NCI-H1694 (cell line): ENCODE measurements at regions not wholly inside any gene's neighbourhood (a gene's known extent, or its start where the extent isn't known, plus 50 kb on each side); places are given as distances from the start of the nearest gene placed in this dataset.
A peak's percentile ranks its signal among the peaks of the same experiment; 100 is the strongest.
"Not testable (repeated sequence)": the region's sequence is repeated elsewhere in the genome, so short reads cannot be mapped to it uniquely, and the experiment has no call there.

Source experiments
- DNase-seq: peaks from one replicate; lab custom pipeline; 2025; lab: John Stamatoyannopoulos, UW

DNA sequence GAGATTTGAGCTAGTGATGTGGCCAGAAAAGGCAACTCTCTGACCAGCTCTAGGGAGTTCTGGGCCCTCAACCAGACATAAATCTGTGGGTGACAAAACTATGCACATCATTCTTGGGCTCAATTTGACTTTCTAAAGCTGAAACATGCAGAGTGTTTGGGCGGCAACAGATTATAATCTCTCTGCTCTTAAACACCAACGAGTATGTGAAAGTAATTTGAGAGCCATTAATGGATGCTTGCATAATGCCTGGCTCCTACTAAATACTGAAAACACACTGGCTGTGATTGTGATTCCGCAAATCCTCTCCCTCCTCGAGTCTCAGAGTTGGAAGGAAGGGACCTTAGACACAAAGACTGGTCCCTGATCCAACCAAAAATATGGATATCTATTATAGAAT is 186.7 kb downstream of the UACA start:
- DNase-seq, result no peak

DNA sequence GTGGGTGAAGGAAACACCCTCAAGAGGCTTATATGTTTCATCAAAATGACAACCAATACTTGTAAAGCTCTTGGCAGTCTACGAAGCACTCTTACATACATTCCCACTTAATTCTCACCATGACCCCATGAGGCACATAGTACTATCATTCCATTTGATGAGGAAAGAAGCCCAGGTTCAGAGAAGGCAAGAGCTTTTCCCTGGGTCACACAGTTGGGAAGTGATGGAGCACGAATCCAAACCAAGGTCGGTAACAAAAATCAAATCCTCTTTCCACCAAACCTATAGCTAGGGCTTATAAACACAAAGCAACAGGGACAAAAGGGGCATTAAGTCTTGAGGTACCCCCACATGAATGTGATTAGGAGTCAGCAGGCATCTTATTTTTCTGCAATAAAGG is 187.1 kb downstream of the UACA start:
- DNase-seq, result no peak

DNA sequence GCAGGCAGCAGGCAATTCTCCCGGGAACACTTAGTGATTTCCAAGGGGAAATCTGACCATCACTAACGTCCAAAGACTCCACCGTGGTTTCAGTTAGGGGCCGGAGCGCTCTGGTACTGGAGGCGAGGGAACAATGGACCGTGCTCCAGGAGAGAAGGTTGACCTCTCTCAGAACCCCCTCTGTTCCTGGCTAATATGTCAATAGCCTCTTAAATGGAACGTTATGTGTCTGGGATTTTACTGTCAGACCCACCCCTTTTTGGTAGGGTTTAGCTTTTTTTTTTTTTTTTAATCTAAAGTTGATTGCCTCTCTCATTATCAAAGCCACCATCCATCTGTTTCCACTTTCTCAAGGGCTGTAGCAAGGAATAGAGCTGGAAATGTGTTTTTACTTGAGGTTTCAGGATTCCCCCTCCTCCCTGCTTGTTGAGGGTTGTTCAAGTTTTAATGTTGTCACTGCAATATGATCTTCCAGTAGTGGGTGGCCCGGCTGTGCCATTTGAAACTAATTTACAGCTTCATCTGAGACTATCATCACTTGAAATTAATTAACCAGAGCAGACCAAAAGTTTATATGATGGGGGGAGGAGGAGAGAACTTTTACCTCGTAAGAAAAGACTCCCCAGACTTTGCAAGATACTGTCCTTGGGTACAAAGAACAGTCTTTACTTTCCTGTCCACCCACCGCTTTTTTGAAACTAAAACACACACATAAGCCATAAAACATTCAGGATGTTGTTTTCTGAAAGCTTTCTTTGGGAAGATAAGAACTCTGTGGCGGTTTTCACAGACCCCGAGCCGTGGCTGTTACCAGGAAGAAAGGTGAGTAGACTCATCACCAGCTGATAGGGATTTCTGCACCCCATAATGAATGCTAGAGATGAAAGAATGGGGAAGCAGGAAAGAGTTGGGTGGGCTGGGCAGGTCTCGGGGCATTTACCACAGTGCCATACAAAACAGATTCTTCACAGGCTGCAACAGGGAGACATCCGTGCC is 187.8 kb downstream of the UACA start:
- DNase-seq, result no peak

DNA sequence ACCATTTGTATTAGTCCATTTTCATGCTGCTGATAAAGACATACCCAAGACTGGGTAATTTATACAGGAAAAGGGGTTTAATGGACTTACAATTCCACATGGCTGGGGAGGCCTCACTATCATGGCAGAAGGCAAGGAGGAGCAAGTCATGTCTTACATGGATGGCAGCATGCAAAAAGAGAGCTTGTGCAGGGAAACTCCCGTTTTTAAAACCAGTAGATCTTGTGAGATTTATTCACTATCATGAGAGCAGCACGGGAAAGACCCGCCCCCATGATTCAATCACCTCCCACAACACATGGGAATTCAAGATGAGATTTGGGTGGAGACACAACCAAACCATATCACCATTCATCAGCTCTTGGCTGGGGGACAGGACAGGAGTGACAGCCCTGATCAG is 189.0 kb downstream of the UACA start:
- not testable (repeated sequence) for DNase-seq

DNA sequence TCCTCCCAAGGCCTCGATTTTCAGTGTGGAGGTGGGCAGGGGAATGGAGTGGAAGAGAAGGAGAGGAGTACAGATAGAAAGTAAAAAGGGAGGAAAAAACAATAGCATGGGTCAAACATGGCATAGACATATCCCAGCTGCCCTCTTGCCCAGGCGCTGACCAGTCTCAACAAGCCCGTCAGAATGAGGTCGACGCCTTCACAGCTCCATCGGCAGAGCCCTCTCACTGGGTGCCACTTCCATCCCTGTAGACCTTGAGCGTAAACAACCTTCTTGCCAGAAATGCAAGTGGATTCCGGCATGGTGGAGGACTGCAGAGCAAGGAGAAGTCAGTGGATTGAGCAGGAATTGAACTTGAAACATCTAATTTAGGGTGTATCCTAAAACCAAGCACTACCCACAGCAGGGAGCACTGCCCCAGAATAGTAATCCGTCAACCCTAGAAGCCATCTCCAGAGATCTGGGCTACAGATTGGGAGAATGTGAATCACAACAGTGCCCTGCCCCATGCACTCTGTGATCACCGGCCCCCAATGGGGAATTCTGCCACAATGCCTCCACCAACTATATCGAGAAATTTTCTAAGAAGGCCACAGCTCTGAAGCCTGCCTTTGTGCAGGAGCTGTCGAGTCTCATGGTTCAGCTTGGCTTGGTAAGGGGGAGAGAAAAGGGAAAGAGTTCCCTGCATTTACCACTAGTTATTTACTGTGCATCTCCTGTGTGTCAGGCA is 190.1 kb downstream of the UACA start:
- DNase-seq, result no peak

DNA sequence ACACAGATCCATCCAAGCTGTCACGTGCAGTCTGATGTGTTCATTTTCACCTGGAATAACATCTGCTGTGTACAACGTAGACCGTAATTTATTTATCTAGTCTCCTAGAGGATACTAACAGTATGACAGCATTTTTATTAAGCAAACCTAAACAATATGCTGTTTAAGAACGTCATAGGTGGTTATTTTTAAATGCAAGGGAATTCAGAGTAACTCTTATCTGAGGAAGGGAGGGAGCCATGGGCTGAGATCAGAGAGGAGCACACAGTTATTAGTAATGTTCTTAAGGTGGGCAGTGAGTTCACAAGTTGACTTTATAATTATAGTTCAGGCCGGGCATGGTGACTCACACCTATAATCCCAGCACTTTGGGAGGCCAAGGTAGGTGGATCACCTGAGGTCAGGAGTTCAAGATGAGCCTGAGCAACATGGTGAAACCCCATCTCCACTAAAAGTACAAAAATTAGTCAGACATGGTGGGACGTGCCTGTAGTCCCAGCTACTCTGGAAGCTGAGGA is 193.6 kb downstream of the UACA start:
- DNase-seq, result peak; percentile 31

DNA sequence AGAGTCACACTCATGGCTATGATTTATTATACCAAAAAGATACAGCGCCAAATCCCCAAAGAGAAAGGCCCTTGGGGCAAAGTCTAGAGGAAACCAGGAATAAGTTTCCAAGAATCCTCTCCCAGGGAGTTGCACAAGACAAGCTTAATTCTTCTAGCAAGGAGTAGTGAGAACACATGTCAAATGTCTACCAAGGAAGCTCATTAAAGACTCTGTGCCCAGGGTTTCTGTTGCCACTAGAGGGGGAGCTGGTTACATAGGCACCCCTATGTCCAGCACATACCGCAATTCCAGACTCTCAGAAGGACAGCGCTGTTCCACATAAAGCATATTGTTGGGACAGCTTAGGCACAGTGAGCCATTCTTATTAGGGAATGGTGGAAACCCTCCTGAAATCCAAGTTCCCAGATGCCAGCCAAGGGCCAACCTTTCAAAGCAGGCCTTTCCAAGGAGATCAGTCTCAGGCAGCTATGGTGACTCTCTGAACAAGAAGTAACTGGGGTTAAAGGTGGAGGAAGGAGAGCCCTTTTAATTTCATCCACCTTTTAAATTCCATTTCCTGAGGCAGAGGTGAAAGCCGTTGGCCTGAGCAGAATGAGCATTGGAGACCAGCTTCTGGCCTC is 194.2 kb downstream of the UACA start:
- DNase-seq, result no peak

DNA sequence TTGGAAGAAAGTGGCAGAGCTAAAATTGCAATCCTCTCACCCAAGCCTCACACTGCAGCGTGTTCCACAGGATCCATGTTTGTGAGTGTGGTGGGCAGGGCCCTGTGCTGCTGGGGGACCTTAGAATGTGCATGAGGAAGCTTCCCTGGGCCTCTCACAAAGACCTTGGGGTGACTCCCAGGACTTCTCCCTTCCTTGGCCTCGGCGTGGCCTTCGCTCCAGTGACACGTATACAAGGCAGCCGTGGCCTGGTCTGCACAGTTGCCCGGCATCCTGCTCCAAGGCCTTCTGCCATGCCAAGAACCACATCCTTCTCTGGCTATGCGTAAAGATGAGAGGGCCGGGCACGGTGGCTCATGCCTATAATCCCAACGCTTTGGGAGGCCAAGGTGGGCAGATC is 196.4 kb downstream of the UACA start:
- DNase-seq, result no peak

DNA sequence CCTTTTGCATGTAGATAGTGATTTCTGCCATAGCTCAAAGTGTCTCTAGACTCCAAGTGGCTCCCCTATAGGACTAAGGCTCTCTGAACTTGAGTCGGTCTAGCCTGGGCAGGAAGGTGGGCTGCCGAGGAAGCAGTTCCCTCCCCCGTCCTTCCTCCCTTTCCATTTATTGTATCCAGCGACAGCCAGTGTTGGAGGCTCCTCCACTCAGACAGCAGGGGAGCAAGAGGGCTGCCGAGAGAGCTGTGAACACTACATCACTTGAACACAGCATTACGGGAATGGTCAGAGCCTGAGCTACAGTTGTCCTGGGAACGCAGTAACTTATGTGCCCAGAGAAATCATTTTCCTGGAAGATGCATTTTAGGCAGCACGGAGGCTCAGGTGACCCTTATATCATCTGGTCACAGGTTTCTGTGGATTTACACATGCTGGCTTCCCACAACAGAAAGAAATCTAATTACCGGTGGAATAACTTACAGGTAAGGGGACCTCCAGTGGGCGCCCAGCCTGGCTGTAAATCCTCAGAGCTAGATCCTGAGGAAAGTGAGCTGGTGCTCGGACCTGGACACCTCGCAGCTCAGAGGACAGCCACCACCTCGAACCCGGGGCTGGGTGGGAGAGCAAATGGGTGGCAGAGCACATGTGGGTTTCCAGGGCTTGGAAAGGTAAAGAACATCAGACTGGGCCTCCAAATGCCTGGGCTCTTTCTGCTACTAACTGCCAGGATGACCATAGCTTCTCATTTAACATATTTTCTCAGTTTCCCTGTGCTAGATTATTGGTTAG is 197.1 kb downstream of the UACA start:
- DNase-seq, result no peak

DNA sequence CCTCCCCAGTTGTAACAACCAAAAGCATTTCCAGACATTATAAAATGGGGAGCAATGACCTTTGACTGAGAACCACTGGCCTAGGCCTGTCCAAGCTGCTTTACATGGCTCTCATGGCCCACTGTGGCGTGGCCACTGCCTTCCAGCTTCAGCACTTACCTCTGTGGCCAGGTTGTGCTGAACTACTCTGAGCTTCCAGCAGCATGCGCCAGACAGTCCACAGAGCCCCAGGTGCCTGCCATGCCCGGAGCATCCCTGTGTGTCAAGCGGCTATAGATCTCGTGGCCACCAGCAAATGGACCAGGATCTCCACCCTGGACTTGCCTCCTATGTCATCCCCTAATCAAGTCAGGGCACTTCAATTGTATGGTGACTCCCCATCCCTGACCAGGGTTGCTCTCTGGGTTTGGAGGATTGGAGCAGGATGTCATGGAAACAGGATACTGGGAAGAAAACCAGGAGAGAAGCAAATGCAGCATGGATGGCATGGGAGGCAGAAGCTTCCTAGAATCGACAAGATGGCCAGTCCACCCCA is 199.7 kb downstream of the UACA start:
- DNase-seq, result no peak

DNA sequence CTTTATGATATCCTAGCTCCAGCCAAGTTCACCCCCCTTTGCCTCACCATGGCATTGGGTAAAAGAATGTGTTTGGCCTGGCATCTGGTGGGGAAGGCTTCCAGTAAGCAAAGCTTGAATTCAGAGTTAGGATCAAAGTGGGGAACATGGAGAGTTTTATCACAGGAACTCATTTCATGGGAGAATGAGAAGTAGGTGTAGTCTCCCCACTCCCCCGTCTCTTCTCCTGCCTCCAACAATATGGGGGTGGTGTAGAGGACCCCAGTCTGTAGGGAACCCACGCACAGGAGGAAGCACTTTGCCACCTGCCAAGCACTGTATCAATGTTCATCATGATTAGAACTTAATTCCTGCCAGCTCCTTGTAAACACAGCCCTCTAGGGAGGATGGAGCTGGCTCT is 200.5 kb downstream of the UACA start:
- no peak for DNase-seq

DNA sequence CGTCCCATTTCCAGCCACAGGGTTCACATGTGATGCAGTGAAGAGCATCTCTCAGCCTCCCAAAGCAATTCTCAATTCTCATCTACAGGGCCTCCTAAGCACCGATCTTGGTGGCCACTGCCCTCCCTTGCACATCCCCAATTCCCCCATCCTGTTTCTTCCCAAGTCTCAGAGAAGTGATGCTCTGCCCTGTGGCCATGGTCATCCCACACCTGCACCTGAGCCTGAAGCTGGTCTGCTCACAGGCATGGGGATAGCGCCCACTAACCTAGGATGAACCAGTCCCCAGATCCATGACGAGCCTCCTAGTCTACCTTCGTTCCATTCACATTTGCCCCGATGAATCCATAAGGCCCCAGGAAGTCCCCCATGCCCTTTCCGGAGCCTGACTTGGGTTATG is 201.5 kb downstream of the UACA start:
- no peak for DNase-seq

DNA sequence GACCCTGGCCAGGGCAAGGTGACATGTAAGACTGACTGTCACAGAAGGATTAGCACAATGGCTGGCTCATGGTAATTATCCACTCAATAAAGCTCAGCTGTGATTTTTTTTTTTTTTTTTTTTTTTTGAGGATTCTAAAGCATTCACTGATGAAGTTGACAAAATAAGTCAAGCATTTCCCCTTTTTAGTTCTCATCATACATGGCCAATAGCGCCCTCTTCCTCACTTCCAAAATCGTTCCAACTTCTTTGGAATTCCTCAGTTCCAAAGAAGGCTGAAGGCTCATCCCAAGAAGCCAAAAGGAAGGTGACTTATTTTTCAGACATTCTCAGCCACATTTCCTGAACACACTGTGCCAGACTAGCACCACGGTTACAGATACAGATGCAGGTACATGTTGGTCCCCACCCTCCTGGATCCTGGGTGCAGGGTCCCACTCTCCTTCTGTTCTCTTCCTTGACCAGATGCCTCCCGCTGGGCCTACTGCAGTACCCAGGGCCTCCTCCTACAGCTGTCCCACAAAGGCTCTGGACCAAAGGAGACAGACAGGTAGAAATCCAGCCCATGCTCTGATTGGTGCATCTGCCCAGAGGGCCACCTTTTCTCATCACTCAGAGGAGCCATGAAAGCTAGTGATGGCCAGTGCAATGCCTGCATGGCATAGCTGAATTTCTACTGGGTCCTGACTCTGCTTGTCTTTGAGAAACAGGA is 202.6 kb downstream of the UACA start:
- no peak for DNase-seq

DNA sequence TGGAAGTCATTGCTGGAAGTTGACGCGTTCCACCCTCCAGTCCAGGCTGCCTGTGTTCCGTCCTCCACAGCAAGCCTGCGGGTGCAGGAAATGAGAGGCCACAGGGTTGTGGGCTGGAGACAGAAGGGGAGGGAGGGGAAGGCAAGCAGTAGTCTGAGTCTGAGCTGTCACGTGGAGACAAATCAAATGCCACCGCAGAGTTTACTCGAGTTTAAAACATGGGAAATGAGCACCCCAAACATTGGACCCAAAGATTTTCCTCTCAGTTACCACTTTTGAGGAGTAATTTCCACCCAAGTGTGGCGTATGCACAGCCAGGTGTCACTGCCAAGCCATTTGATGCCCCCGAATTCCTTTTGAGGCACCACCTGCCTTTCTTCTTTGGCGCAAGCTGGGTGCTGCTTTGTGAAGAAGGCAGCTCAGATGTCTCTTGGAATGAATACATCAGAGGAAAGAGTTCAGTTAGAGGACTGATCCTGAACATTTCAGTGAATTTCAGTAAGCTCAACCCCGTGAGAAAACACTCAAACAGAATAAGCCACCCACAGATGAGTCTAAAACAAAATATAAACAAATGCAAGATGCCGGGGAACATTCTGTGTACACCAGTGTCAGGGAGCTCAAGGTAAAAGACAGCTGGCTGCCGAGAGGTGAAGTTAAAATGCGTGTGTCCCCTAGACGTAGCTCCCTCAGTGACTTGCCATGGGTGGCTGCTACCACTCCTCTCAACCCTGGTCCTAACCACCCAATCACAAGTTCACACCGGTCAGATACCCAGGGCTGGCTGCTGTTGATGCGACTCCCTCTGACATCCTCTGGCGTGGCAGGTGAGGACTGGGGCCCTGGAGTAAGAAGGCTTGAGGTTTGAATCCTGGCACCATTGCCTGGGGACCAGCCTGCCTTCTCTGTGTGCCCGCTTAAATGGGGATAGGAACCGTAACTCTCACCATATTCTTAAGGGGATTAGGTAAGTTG is 203.8 kb downstream of the UACA start:
- no peak for DNase-seq

DNA sequence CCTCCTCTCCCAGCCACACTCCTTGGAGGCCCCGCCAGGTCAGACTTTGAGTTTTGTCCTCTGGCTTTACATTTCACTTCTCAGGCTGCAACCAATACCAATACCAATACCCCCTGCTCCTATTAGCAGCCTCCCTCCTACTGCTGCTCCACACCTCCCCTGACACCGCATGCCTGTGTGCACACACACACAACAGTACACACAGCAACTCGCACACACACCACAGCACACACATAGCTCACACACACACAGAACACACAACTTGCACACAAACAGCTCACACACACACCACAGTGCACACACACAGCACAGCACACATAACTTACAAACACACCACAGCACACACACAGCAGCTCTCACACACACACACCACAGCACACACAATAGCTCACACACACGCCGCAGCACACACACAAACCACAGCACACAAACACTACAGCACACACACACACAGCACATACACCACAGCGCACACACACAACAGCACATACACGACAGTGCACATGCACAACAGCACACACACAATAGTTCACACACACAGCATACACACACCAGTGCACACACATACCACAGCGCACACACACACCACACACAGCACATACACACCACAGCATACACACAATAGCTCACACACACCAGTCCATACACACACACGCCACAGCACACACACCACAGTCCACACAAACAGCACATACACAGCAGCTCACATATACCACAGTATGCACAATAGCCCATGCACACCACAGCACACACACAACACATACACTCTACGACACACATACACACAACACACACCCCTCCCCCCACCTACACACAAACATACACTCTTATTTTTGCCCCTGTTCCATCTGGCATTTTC is 204.7 kb downstream of the UACA start:
- DNase-seq, result no peak

DNA sequence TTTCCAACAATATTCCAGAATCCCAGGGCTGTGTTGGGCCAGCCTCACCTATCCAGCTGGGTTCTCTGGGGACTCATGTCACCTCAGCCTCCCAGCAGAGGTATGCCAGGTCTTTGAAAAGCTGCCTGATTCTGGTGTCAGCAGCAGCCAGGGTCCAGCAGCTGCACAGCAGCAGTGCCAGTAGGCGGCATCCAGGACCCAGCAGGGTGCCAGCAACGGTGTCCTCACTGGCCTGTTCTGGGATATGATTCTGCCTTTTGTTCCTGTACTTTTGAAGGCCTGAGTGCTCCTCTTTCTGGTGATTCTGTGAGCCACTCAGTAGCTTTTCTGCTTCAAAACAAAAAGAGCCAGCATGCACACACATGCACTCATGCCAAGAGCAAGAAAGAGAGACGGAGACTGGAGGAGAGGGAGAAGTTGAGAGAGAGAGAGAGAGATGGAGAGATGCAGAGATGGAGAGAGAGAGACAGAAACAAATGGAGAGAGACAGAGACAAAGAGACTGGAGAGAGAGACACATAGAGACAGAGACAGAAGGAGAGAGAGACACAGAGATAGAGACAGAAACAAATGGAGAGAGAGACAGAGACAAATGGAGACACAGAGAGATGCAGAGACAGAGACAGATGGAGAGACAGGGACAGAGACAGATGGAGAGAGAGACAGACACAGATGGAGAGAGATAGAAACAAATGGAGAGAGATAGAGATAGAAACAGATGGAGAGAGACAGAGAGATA is 205.7 kb downstream of the UACA start:
- DNase-seq, result peak; percentile 6

DNA sequence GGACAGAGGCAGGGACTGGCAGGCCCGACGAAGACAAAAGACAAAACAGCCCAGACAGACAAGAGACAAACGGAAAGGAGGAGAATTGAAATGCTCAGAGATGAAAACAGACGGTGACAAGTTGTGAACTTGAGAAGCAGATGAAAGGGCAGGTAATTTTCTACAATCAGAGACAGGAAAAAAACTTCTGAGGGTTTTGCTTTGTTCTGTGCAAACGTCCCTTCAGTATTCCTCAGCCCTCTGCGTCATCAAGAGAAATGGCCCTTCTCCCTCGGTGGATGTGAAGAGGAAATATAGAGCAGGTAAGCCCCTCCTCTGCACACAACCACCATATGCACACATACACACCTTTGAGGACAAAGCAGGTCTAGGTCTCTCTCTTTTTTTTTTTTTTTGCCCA is 206.6 kb downstream of the UACA start:
- DNase-seq, result no peak
